Gastroesophageal sphincter (tissue), 4 donors: ENCODE measurements at regions not wholly inside any gene's neighbourhood (a gene's known extent, or its start where the extent isn't known, plus 50 kb on each side); places are given as distances from the start of the nearest gene placed in this dataset.
"Not testable (repeated sequence)": the region's sequence is repeated elsewhere in the genome, so short reads cannot be mapped to it uniquely, and the experiment has no call there.

Experiments
- ATAC-seq: fragments of 150-250 bp; one replicate; pipeline ENCODE4 v1.9.1; 2016; ENCODE audit warnings: mild to moderate bottlenecking, moderate library complexity
- H3K27ac ChIP-seq, 4 donors: fragments of 200-600 bp; sonication (generic) in 3 of 4; 1 replicate in 3 of 4; 2 replicates in 1 of 4; pipeline ENCODE4 v1.5.1; 2016 to 2019
- H3K27me3 ChIP-seq: fragments of 200-600 bp; sonication (generic); one replicate; pipeline ENCODE4 v1.5.1; 2019
- H3K36me3 ChIP-seq, 2 donors: fragments of 200-600 bp; sonication (generic); one replicate each; pipeline ENCODE4 v1.5.1; 2019; ENCODE audit warnings: control low read depth in 1 of 2
- H3K4me1 ChIP-seq, 3 donors: fragments of 200-600 bp; sonication (generic); 1 replicate in 2 of 3; 2 replicates in 1 of 3; pipeline ENCODE4 v1.5.1; 2016 to 2019; ENCODE audit warnings: control low read depth in 2 of 3
- H3K4me3 ChIP-seq, 2 donors: fragments of 200-600 bp; sonication (generic); one replicate each; pipeline ENCODE4 v1.5.1; 2019; ENCODE audit warnings: mild to moderate bottlenecking in 1 of 2, moderate library complexity in 1 of 2
- H3K9me3 ChIP-seq, 3 donors: fragments of 200-600 bp; sonication (generic); one replicate each; pipeline ENCODE4 v1.5.1; 2017 to 2019; ENCODE audit warnings: control low read depth in 2 of 3
- EP300 ChIP-seq: sonication (generic); formaldehyde crosslinking; IDR thresholded peaks from one replicate; pipeline ENCODE4 v1.6.1; 2017; ENCODE audit warnings: antibody characterized with exemption, mild to moderate bottlenecking
- POLR2A ChIP-seq, 2 donors: fragments of 450-650 bp; IDR thresholded peaks; one replicate each; pipeline ENCODE4 v1.6.1; 2017; ENCODE audit warnings: antibody characterized with exemption in 2 of 2, mild to moderate bottlenecking in 2 of 2, moderate library complexity in 1 of 2
- POLR2AphosphoS5 ChIP-seq: sonication (generic); formaldehyde crosslinking; IDR thresholded peaks from one replicate; pipeline ENCODE4 v1.6.1; 2017; ENCODE audit warnings: antibody characterized with exemption
- WGBS, 2 donors: methylation state at CpG; one replicate each; pipeline ENCODE4 v1.1.5; 2018; ENCODE audit warnings: low coverage in 1 of 2; 5-methylcytosine and 5-hydroxymethylcytosine counted together
- TF ChIP-seq, protein P1 (sequence below), 4 experiments: fragments of 200-600 bp in 2 of 4; fragments of 450-650 bp in 2 of 4; sonication (generic) in 1 of 4; IDR thresholded peaks; one replicate each; pipeline ENCODE4 v1.5.1; 2017 to 2019; ENCODE audit warnings: antibody characterized with exemption in 4 of 4, mild to moderate bottlenecking in 2 of 4, moderate library complexity in 2 of 4

DNA sequence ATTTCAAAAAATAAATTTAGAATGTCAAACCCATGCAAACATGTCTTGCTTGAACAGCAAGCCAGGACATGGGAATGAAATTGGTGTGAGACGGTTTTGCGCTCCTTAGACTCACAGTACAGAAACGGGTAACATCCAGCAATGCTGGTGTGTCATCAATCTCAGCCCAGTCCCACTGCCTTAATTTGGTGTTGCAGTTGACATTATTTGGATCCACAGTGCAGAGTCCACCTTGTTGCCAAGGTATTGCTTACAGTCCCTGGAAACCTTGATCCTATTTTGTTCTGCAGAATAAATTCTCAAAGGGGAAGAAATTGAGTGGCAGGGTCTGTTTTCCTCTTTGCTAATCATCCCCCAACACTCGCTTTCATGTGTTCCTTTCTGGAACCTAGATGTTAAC, 311.6 kb upstream of the MON1B start:
- Histone ChIP-seq H3K27ac (no peak overlapping the region), H3K4me1 (no peaks in the 10 kb centered on the region), H3K4me3 (no peak overlapping the region), H3K27me3 (no peaks in the 10 kb centered on the region), H3K9me3 (no peaks in the 10 kb centered on the region), H3K36me3 (no peaks in the 10 kb centered on the region)
- no peak for ATAC-seq
- no peak for TF ChIP-seq POLR2A (IDR thresholded peaks at IDR 0.05)
- TF ChIP-seq POLR2AphosphoS5, result no peak
- TF ChIP-seq, protein P1, sequence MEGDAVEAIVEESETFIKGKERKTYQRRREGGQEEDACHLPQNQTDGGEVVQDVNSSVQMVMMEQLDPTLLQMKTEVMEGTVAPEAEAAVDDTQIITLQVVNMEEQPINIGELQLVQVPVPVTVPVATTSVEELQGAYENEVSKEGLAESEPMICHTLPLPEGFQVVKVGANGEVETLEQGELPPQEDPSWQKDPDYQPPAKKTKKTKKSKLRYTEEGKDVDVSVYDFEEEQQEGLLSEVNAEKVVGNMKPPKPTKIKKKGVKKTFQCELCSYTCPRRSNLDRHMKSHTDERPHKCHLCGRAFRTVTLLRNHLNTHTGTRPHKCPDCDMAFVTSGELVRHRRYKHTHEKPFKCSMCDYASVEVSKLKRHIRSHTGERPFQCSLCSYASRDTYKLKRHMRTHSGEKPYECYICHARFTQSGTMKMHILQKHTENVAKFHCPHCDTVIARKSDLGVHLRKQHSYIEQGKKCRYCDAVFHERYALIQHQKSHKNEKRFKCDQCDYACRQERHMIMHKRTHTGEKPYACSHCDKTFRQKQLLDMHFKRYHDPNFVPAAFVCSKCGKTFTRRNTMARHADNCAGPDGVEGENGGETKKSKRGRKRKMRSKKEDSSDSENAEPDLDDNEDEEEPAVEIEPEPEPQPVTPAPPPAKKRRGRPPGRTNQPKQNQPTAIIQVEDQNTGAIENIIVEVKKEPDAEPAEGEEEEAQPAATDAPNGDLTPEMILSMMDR (IDR thresholded peaks at IDR 0.05), result no peak
- TF ChIP-seq EP300, result no peak
- 89 to 90% methylated on average over 4 of the region's 4 CpGs for WGBS, 2 donors

DNA sequence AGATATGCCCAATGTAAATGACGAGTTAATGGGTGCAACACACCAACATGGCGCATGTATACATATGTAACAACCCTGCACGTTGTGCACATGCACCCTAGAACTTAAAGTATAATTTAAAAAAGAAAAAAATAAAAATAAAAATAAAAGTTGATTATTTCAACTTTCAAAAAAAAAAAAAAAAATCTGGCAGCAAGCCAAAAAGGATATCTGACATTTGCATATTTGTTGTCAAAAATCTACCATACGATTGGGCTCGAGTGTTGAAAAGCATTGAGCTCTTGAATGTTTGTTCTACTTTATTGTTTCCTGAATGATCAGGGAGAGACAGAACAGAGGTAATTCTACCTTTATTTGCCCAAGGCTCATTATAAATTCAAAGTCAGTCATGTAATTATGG, 310.5 kb upstream of the MON1B start:
- not testable (repeated sequence) for H3K36me3 ChIP-seq, H3K27me3 ChIP-seq, H3K27ac ChIP-seq, ATAC-seq, H3K4me1 ChIP-seq, H3K9me3 ChIP-seq, H3K4me3 ChIP-seq
- WGBS, 2 donors, result 78 to 83% methylated on average over 5 of the region's 5 CpGs

DNA sequence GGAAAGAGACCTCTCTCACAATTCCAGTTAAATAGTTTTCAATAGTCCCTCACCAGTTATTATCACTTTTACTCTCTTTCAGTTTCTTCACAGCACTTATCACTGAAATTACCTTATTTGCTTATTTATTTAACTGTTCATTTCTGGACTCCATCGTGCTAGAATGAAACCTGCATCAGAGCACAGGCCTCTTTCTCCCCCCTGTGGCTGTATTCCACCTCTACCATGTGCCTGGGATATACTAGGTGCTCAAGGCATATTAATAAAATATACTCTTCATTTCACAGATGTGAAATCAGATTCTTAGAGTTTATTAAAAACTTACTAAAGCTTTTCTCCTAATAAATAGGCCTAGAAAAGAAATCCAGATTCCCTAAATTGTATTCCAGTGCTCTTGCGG, 308.9 kb upstream of the MON1B start:
- no peaks in the 10 kb centered on the region for H3K36me3 ChIP-seq
- TF ChIP-seq, protein P1 (IDR thresholded peaks at IDR 0.05), result no peak
- TF ChIP-seq EP300 (no peak), POLR2A (IDR thresholded peaks at IDR 0.05) (no peak), POLR2AphosphoS5 (no peak)
- H3K9me3 ChIP-seq, result no peaks in the 10 kb centered on the region
- 77 to 95% methylated on average over 2 of the region's 2 CpGs for WGBS, 2 donors
- no peak for ATAC-seq
- no peaks in the 10 kb centered on the region for H3K27me3 ChIP-seq
- H3K4me3 ChIP-seq, result no peak overlapping the region
- no peak overlapping the region for H3K27ac ChIP-seq
- H3K4me1 ChIP-seq, result no peaks in the 10 kb centered on the region

DNA sequence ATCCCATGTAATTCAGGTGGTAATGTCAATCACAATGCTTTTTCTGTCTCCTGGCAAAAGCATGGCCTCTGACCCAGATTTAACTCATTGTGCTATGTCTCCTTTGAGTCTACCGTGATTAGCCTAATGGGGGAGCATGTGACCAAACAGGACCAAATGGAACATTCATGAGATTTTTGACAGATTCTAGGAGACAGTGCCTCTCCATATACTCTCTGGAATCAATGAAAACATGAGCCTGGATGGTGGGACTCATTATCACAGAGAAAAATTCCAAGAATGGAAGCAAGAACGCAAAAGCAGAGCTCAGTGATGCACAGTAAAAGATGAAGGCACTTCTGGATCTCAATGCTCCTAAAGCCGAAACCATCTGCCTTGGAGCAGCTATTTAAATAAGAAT, 307.9 kb upstream of the MON1B start:
- WGBS, 2 donors, result 85 to 87% methylated on average over 3 of the region's 3 CpGs

DNA sequence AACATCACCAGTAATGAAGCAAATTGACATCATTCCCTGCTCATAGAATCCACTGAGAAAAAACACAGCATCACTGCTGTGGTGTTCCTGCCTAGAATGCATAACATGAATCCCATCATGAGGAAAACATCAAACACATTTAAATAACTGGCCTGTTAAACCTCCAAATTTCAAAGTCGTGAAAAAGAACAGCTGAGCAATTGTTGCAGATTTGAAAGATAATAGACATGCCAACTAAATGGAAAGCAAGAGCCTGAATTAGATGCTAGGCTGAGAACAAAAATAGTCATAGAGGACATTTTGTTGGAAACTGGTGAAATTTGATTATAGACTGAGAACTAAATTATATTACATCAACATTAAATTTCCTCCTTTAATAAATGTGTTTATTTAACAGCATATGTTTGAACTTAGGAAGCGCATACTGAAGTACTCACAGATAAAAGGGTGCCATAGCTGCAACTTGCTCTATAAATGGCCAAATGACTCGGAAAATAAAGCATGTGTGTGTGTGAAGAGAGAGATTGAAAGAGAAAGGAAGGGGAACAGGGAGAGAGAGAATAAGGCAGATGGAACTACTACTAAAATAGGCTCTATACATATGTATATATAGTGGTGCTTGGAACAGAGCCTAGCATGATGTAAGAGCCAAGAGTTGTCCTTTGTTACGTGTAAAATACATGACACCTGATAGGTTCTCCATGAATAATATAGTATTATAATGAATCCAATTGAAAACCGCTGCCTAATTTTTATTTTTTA, 305.0 kb upstream of the MON1B start:
- Histone ChIP-seq H3K4me1 (no peaks in the 10 kb centered on the region), H3K27ac (no peak overlapping the region), H3K9me3 (no peaks in the 10 kb centered on the region), H3K4me3 (no peak overlapping the region), H3K36me3 (no peaks in the 10 kb centered on the region), H3K27me3 (no peaks in the 10 kb centered on the region)
- no peak for ATAC-seq
- TF ChIP-seq POLR2A (IDR thresholded peaks at IDR 0.05) (no peak), POLR2AphosphoS5 (no peak), EP300 (no peak)
- TF ChIP-seq, protein P1 (IDR thresholded peaks at IDR 0.05), result no peak
- WGBS, 2 donors, result 47 to 56% methylated on average over 5 of the region's 5 CpGs

More for the DNA sequence above, 307.9 kb upstream of the MON1B start:
- Histone ChIP-seq H3K4me3 (no peak overlapping the region), H3K36me3 (no peaks in the 10 kb centered on the region), H3K27me3 (no peaks in the 10 kb centered on the region), H3K27ac (no peak overlapping the region), H3K4me1 (no peaks in the 10 kb centered on the region), H3K9me3 (no peaks in the 10 kb centered on the region)
- ATAC-seq, result no peak
- TF ChIP-seq POLR2AphosphoS5, result no peak
- no peak for TF ChIP-seq EP300
- TF ChIP-seq, protein P1 (IDR thresholded peaks at IDR 0.05), result no peak
- TF ChIP-seq POLR2A (IDR thresholded peaks at IDR 0.05), result no peak
